ENCODE measurements at regions not wholly inside any gene's neighbourhood (a gene's known extent, or its start where the extent isn't known, plus 50 kb on each side); places are given as distances from the start of the nearest gene placed in this dataset.

DNA sequence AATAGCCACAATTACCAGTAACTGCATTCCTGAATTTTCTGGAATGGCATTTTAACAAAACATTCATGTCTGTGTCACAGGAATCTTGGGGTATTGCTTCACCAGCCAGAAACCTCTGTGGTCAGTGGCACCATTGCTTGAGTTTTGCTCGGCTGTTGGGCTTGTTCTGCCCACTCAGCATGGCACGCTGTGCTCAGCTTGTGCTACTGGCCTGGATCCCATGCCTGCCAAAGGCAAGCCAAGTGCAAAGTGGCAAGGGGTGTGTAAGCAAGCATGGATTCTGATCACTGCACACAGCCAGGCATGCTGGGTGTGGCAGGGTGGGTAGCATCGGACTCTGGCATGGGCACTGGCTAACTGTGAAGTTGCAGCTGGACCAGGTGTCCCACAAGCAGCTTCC, 1150.9 kb downstream of the MRPL39 start:
- DNase-seq (ENCODE audit: low spot score in 2 of 2) = no peak
- no peak for TF ChIP-seq CTCF (IDR thresholded peaks at IDR 0.05)
- no peak for TF ChIP-seq POLR2A (IDR thresholded peaks at IDR 0.05)
- no peak overlapping the region for H3K4me3 ChIP-seq (ENCODE audit: low read depth, poor library complexity, severe bottlenecking)
- 65 to 68% methylated on average over 3 of the region's 3 CpGs for WGBS, 2 donors
- intact Hi-C loops (cut with DNase I; ENCODE audit: low total_unique reads) = no loop called here

DNA sequence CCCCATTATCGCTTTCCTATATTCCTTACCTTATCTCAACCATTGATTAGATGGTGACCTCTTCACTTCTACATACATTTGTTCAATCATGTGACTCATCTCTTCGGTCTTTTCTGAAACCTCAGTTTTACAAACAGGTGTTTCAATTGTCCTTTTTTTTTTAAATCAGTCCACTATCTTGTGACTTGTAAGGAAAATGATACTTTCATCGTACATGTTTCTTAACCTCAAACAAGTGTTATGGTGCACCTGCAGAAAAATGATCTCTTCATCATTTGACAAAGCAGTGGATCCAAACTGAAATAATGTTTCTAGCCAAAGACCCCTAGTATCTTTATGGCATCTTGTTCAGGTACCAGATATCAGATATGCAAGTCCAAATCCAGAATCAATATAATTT, 1157.2 kb downstream of the MRPL39 start:
- intact Hi-C loops (cut with DNase I; ENCODE audit: low total_unique reads) = no loop called here
- no peak for DNase-seq (ENCODE audit: low spot score in 2 of 2)
- H3K4me3 ChIP-seq (ENCODE audit: low read depth, poor library complexity, severe bottlenecking) = no peak overlapping the region
- TF ChIP-seq POLR2A (IDR thresholded peaks at IDR 0.05) (no peak), CTCF (IDR thresholded peaks at IDR 0.05) (no peak)
- 89 to 93% methylated on average over 3 of the region's 3 CpGs for WGBS, 2 donors

DNA sequence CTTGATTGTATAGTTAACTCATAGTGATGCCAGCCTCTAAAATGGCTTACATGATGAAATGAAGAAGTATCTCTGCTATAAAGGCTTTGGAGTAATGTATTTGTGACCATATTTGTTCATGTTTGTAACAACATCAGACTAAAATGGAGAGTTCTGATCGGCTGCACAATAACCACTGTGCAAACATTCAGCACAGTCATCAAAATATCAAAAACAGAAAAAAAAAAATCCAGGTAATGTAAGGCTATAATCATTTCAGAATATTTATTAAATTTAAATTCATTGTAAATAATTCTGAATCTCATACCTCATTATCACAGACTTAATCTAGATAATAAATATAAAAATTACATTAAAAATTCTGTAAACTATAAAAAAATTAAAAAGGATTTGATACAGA, 1161.8 kb downstream of the MRPL39 start:
- TF ChIP-seq CTCF (IDR thresholded peaks at IDR 0.05) (no peak), POLR2A (IDR thresholded peaks at IDR 0.05) (no peak)
- no peak overlapping the region for H3K4me3 ChIP-seq (ENCODE audit: low read depth, poor library complexity, severe bottlenecking)
- intact Hi-C loops (cut with DNase I; ENCODE audit: low total_unique reads) = no loop called here
- DNase-seq (ENCODE audit: low spot score in 2 of 2) = no peak
- WGBS, 2 donors = 85 to 92% methylated on average over 1 of the region's 1 CpG

GRCh38 chr21:24444736-24445135, 1162.5 kb downstream of the MRPL39 start:
- intact Hi-C loops (cut with DNase I; ENCODE audit: low total_unique reads) = no loop called here
- no peak for DNase-seq (ENCODE audit: low spot score in 2 of 2)
- H3K4me3 ChIP-seq (ENCODE audit: low read depth, poor library complexity, severe bottlenecking) = no peak overlapping the region
- no peak for TF ChIP-seq CTCF (IDR thresholded peaks at IDR 0.05)
- no peak for TF ChIP-seq POLR2A (IDR thresholded peaks at IDR 0.05)

DNA sequence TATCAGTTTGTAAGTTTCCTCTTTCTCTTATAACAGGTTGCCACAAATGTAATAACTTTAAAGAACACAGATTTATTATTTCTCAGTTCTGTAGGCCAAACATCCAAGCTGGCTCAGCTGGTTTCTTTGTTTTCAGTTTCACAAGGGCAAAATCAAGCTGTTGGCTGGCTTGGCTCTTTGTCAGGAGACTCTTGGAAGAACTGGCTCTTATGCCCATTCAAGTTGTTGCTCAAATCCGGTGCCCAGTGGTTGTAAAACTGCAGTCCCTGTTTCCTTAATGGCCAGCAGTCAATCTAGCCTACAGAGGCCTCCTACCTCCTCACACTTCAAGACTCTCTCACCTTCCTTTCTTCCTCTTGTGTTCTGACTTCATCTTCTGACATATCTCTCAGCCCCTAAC, 1171.0 kb downstream of the MRPL39 start:
- 37 to 66% methylated on average over 1 of the region's 1 CpG for WGBS, 2 donors
- no peak for DNase-seq (ENCODE audit: low spot score in 2 of 2)
- no peak overlapping the region for H3K4me3 ChIP-seq (ENCODE audit: low read depth, poor library complexity, severe bottlenecking)
- no peak for TF ChIP-seq CTCF (IDR thresholded peaks at IDR 0.05)
- no peak for TF ChIP-seq POLR2A (IDR thresholded peaks at IDR 0.05)
- intact Hi-C loops (cut with DNase I; ENCODE audit: low total_unique reads) = no loop called here

DNA sequence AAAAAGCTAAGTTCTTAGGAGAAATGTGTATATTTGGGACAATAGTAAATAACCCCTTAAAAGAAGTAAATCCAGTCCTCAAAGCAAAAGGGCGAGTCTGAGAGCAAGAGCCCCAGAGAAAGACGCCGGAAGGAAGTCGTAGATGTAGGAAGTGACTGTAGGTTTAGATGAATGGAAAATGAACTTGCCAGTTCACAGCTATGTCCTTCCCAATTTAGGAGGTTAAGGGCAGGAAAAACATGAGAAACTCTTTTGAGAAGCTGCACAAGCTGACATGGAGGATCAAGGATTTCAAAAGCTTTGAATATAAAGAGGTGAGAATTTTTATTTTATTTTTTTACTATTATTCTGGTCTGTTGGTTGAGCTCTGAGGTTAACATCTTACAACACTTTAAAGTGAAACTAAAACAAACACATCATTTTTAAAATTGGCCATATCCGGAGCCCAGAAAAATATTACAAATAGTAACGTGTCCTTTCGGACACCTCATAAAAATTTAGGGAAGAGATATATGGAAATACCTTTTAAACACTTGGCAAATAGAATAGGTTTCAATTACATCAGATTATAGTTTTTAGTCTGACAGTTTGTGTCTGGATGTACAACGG, 1178.6 kb downstream of the MRPL39 start:
- TF ChIP-seq POLR2A (IDR thresholded peaks at IDR 0.05) (no peak), CTCF (IDR thresholded peaks at IDR 0.05) (no peak)
- WGBS, 2 donors = 51 to 54% methylated on average over 8 of the region's 8 CpGs
- H3K4me3 ChIP-seq (ENCODE audit: low read depth, poor library complexity, severe bottlenecking) = no peak overlapping the region

More for the DNA sequence above, 1178.6 kb downstream of the MRPL39 start:
- DNase-seq (ENCODE audit: low spot score in 2 of 2) = no peak
- intact Hi-C loops (cut with DNase I; ENCODE audit: low total_unique reads) = no loop called here

Measured in lower leg skin (tissue), 4 donors.